ENCODE measurements at regions not wholly inside any gene's neighbourhood (a gene's known extent, or its start where the extent isn't known, plus 50 kb on each side); places are given as distances from the start of the nearest gene placed in this dataset.
"Not testable (repeated sequence)": the region's sequence is repeated elsewhere in the genome, so short reads cannot be mapped to it uniquely, and the experiment has no call there.

- Histone ChIP-seq H3K9ac (ENCODE audit: low read depth, low read length) (no peak overlapping the region), H3K4me1 (ENCODE audit: control insufficient read depth, insufficient read depth, low read length) (peaks cover 17% of the 10 kb centered on the region), H3K36me3 (ENCODE audit: control insufficient read depth, insufficient read depth, low read length) (no peaks in the 10 kb centered on the region), H3K4me3 (ENCODE audit: low read depth, low read length) (no peak overlapping the region), H3K27me3 (ENCODE audit: control insufficient read depth, insufficient read depth, low read length) (no peaks in the 10 kb centered on the region), H3K9me3 (ENCODE audit: control insufficient read depth, insufficient read depth, low read length) (no peaks in the 10 kb centered on the region), H3K27ac (ENCODE audit: low read depth, low read length) (no peak overlapping the region)
Observed at GRCh38 chr3:130825762-130826299, 68.1 kb upstream of the ATP2C1 start.

- Histone ChIP-seq H3K4me3 (ENCODE audit: low read depth, low read length) (no peak overlapping the region), H3K36me3 (ENCODE audit: control insufficient read depth, insufficient read depth, low read length) (no peaks in the 10 kb centered on the region), H3K4me1 (ENCODE audit: control insufficient read depth, insufficient read depth, low read length) (peaks cover 18% of the 10 kb centered on the region), H3K9ac (ENCODE audit: low read depth, low read length) (no peak overlapping the region), H3K27ac (ENCODE audit: low read depth, low read length) (no peak overlapping the region), H3K27me3 (ENCODE audit: control insufficient read depth, insufficient read depth, low read length) (no peaks in the 10 kb centered on the region), H3K9me3 (ENCODE audit: control insufficient read depth, insufficient read depth, low read length) (no peaks in the 10 kb centered on the region)
Observed at GRCh38 chr3:130826516-130827182, 67.2 kb upstream of the ATP2C1 start.

- Histone ChIP-seq H3K4me1 (ENCODE audit: control insufficient read depth, insufficient read depth, low read length) (peaks cover 22% of the 10 kb centered on the region), H3K9ac (ENCODE audit: low read depth, low read length) (no peak overlapping the region), H3K4me3 (ENCODE audit: low read depth, low read length) (no peak overlapping the region), H3K9me3 (ENCODE audit: control insufficient read depth, insufficient read depth, low read length) (no peaks in the 10 kb centered on the region), H3K36me3 (ENCODE audit: control insufficient read depth, insufficient read depth, low read length) (no peaks in the 10 kb centered on the region), H3K27me3 (ENCODE audit: control insufficient read depth, insufficient read depth, low read length) (no peaks in the 10 kb centered on the region), H3K27ac (ENCODE audit: low read depth, low read length) (no peak overlapping the region)
Observed at GRCh38 chr3:130827486-130827885, 66.4 kb upstream of the ATP2C1 start.

- no peak overlapping the region for H3K9ac ChIP-seq (ENCODE audit: low read depth, low read length)
- peaks cover 22% of the 10 kb centered on the region for H3K4me1 ChIP-seq (ENCODE audit: control insufficient read depth, insufficient read depth, low read length)
- no peaks in the 10 kb centered on the region for H3K27me3 ChIP-seq (ENCODE audit: control insufficient read depth, insufficient read depth, low read length)
- no peaks in the 10 kb centered on the region for H3K9me3 ChIP-seq (ENCODE audit: control insufficient read depth, insufficient read depth, low read length)
- H3K36me3 ChIP-seq (ENCODE audit: control insufficient read depth, insufficient read depth, low read length) = no peaks in the 10 kb centered on the region
- H3K27ac ChIP-seq (ENCODE audit: low read depth, low read length) = peak overlapping the region; percentile 46
- peak overlapping the region; percentile 24; the same call in 1 of the 2 replicates for H3K4me3 ChIP-seq (ENCODE audit: low read depth, low read length)
Observed at GRCh38 chr3:130828948-130829947, 64.6 kb upstream of the ATP2C1 start.

GRCh38 chr3:130831719-130832400, 62.0 kb upstream of the ATP2C1 start:
- no peak overlapping the region for H3K9ac ChIP-seq (ENCODE audit: low read depth, low read length)

GRCh38 chr3:130832401-130832746, 61.5 kb upstream of the ATP2C1 start:
- not testable (repeated sequence) for H3K27ac ChIP-seq (ENCODE audit: low read depth, low read length); H3K27me3 ChIP-seq (ENCODE audit: control insufficient read depth, insufficient read depth, low read length); H3K9ac ChIP-seq (ENCODE audit: low read depth, low read length); H3K36me3 ChIP-seq (ENCODE audit: control insufficient read depth, insufficient read depth, low read length); H3K4me3 ChIP-seq (ENCODE audit: low read depth, low read length); H3K9me3 ChIP-seq (ENCODE audit: control insufficient read depth, insufficient read depth, low read length)
- H3K4me1 ChIP-seq (ENCODE audit: control insufficient read depth, insufficient read depth, low read length) = peaks cover 22% of the 10 kb centered on the region

More at GRCh38 chr3:130831719-130832400, 62.0 kb upstream of the ATP2C1 start:
- no peak overlapping the region for H3K27ac ChIP-seq (ENCODE audit: low read depth, low read length)
- no peak overlapping the region for H3K4me3 ChIP-seq (ENCODE audit: low read depth, low read length)
- no peaks in the 10 kb centered on the region for H3K9me3 ChIP-seq (ENCODE audit: control insufficient read depth, insufficient read depth, low read length)
- H3K36me3 ChIP-seq (ENCODE audit: control insufficient read depth, insufficient read depth, low read length) = no peaks in the 10 kb centered on the region
- no peaks in the 10 kb centered on the region for H3K27me3 ChIP-seq (ENCODE audit: control insufficient read depth, insufficient read depth, low read length)
- peaks cover 22% of the 10 kb centered on the region for H3K4me1 ChIP-seq (ENCODE audit: control insufficient read depth, insufficient read depth, low read length)

- Histone ChIP-seq H3K4me3 (ENCODE audit: low read depth, low read length) (no peak overlapping the region), H3K4me1 (ENCODE audit: control insufficient read depth, insufficient read depth, low read length) (peaks cover 22% of the 10 kb centered on the region), H3K36me3 (ENCODE audit: control insufficient read depth, insufficient read depth, low read length) (no peaks in the 10 kb centered on the region), H3K9ac (ENCODE audit: low read depth, low read length) (no peak overlapping the region), H3K27ac (ENCODE audit: low read depth, low read length) (no peak overlapping the region), H3K9me3 (ENCODE audit: control insufficient read depth, insufficient read depth, low read length) (no peaks in the 10 kb centered on the region), H3K27me3 (ENCODE audit: control insufficient read depth, insufficient read depth, low read length) (no peaks in the 10 kb centered on the region)
Observed at GRCh38 chr3:130834476-130834875, 59.4 kb upstream of the ATP2C1 start.

- no peaks in the 10 kb centered on the region for H3K9me3 ChIP-seq (ENCODE audit: control insufficient read depth, insufficient read depth, low read length)
- H3K4me3 ChIP-seq (ENCODE audit: low read depth, low read length) = no peak overlapping the region
- H3K4me1 ChIP-seq (ENCODE audit: control insufficient read depth, insufficient read depth, low read length) = peaks cover 28% of the 10 kb centered on the region
- no peak overlapping the region for H3K27ac ChIP-seq (ENCODE audit: low read depth, low read length)
- H3K9ac ChIP-seq (ENCODE audit: low read depth, low read length) = no peak overlapping the region
- H3K36me3 ChIP-seq (ENCODE audit: control insufficient read depth, insufficient read depth, low read length) = no peaks in the 10 kb centered on the region
- H3K27me3 ChIP-seq (ENCODE audit: control insufficient read depth, insufficient read depth, low read length) = no peaks in the 10 kb centered on the region
Observed at GRCh38 chr3:130835483-130835882, 58.4 kb upstream of the ATP2C1 start.

- Histone ChIP-seq H3K9me3 (ENCODE audit: control insufficient read depth, insufficient read depth, low read length) (no peaks in the 10 kb centered on the region), H3K36me3 (ENCODE audit: control insufficient read depth, insufficient read depth, low read length) (no peaks in the 10 kb centered on the region), H3K27me3 (ENCODE audit: control insufficient read depth, insufficient read depth, low read length) (no peaks in the 10 kb centered on the region), H3K9ac (ENCODE audit: low read depth, low read length) (no peak overlapping the region), H3K4me1 (ENCODE audit: control insufficient read depth, insufficient read depth, low read length) (peaks cover 29% of the 10 kb centered on the region), H3K27ac (ENCODE audit: low read depth, low read length) (peak overlapping the region; percentile 75), H3K4me3 (ENCODE audit: low read depth, low read length) (peak overlapping the region; percentile 2; the same call in 1 of the 2 replicates)
Observed at GRCh38 chr3:130838898-130839600, 54.8 kb upstream of the ATP2C1 start.

GRCh38 chr3:130839813-130840212, 54.1 kb upstream of the ATP2C1 start:
- H3K4me1 ChIP-seq (ENCODE audit: control insufficient read depth, insufficient read depth, low read length) = peaks cover 29% of the 10 kb centered on the region
- no peaks in the 10 kb centered on the region for H3K9me3 ChIP-seq (ENCODE audit: control insufficient read depth, insufficient read depth, low read length)
- H3K4me3 ChIP-seq (ENCODE audit: low read depth, low read length) = peak overlapping the region; percentile 2; the same call in 1 of the 2 replicates
- H3K36me3 ChIP-seq (ENCODE audit: control insufficient read depth, insufficient read depth, low read length) = no peaks in the 10 kb centered on the region
- H3K27ac ChIP-seq (ENCODE audit: low read depth, low read length) = peak overlapping the region; percentile 75
- no peak overlapping the region for H3K9ac ChIP-seq (ENCODE audit: low read depth, low read length)
- H3K27me3 ChIP-seq (ENCODE audit: control insufficient read depth, insufficient read depth, low read length) = no peaks in the 10 kb centered on the region
